ENCODE measurements at regions not wholly inside any gene's neighbourhood (a gene's known extent, or its start where the extent isn't known, plus 50 kb on each side); places are given as distances from the start of the nearest gene placed in this dataset.

- ChIA-PET POLR2A (no interaction called here), CTCF (no interaction called here), RAD21 (ENCODE audit: low non-redundant PET in 1 of 2, low total read pairs in 2 of 2, uncharacterized antibody in 2 of 2, unreplicated experiment in 2 of 2) (no interaction called here)
- no peak overlapping the region for H2AFZ ChIP-seq (ENCODE audit: low read depth, low read length, poor library complexity, severe bottlenecking)
- no peak overlapping the region for H3K4me2 ChIP-seq (ENCODE audit: low read length)
- no peaks in the 10 kb centered on the region for H3K4me1 ChIP-seq (ENCODE audit: control insufficient read depth in 1 of 2, insufficient read depth in 2 of 2, low read length in 2 of 2)
- H3K27me3 ChIP-seq (ENCODE audit: insufficient read depth, low read length), result peaks cover 48% of the 10 kb centered on the region
- intact Hi-C loops (cut with micrococcal nuclease), result loop anchor here (10.0 kb wide), 1 partner anchor 277 kb away; no protein-coding TSS in a partner anchor
- DNase-seq (ENCODE audit: low read depth, low spot score), result no peak
- H3K9me3 ChIP-seq (ENCODE audit: control insufficient read depth in 1 of 2, insufficient read depth in 1 of 2, low read depth in 1 of 2, low read length in 2 of 2), result no peaks in the 10 kb centered on the region
- no peak overlapping the region for H3K27ac ChIP-seq (ENCODE audit: low read depth, low read length)
- H3K79me2 ChIP-seq (ENCODE audit: insufficient read depth, low read length), result no peaks in the 10 kb centered on the region
- TF ChIP-seq ZBTB33 (IDR thresholded peaks at IDR 0.05; ENCODE audit: extremely low read depth, insufficient replicate concordance, low read length) (no peak), MAX (IDR thresholded peaks at IDR 0.05) (no peak), CTCF (IDR thresholded peaks at IDR 0.05 in 2 of 3, conservative IDR thresholded peaks at IDR 0.05 in 1 of 3; ENCODE audit: borderline replicate concordance in 1 of 3, insufficient read depth in 1 of 3, low read depth in 2 of 3, low read length in 2 of 3) (no peak), POLR2AphosphoS5 (IDR thresholded peaks at IDR 0.05; ENCODE audit: low read depth, low read length) (no peak), TCF7L2 (IDR thresholded peaks at IDR 0.05; ENCODE audit: borderline replicate concordance, extremely low read depth, insufficient read depth, insufficient read length) (no peak), EGR1 (IDR thresholded peaks at IDR 0.05; ENCODE audit: low read depth) (no peak), POLR2A (IDR thresholded peaks at IDR 0.05; ENCODE audit: borderline replicate concordance, extremely low read depth, insufficient read depth, insufficient read length) (no peak), EZH2 (IDR thresholded peaks at IDR 0.05) (no peak), FOSL1 (IDR thresholded peaks at IDR 0.05; ENCODE audit: low read depth) (no peak), ZFX (IDR thresholded peaks at IDR 0.05) (no peak), ATF3 (IDR thresholded peaks at IDR 0.05) (no peak), SRF (IDR thresholded peaks at IDR 0.05; ENCODE audit: low read depth) (no peak), EZH2phosphoT487 (IDR thresholded peaks at IDR 0.05; ENCODE audit: borderline replicate concordance) (no peak), CEBPB (IDR thresholded peaks at IDR 0.05; ENCODE audit: low read depth) (no peak), SP1 (IDR thresholded peaks at IDR 0.05; ENCODE audit: low read depth) (no peak), SIN3A (IDR thresholded peaks at IDR 0.05; ENCODE audit: low read depth) (no peak), JUND (IDR thresholded peaks at IDR 0.05) (no peak)
- H3K36me3 ChIP-seq (ENCODE audit: control insufficient read depth in 1 of 2, insufficient read depth in 2 of 2, low read length in 2 of 2), result no peaks in the 10 kb centered on the region
- H3K9ac ChIP-seq (ENCODE audit: low read length), result no peak overlapping the region
- no peaks in the 10 kb centered on the region for H3K9me2 ChIP-seq (ENCODE audit: insufficient read depth)
- no TSS peak for BruUV-seq (replicated peaks)
- no peaks in the 10 kb centered on the region for H4K20me1 ChIP-seq (ENCODE audit: insufficient read depth)
- no peak for ATAC-seq
- no peak overlapping the region for H3K4me3 ChIP-seq (replicated peaks in 1 of 2; ENCODE audit: low read depth in 1 of 2, low read length in 2 of 2)
Measured at GRCh38 chr12:111171832-111172231, 197.1 kb downstream of the PHETA1 start.
